Neural cell (in vitro differentiated cells): ENCODE measurements at regions not wholly inside any gene's neighbourhood (a gene's known extent, or its start where the extent isn't known, plus 50 kb on each side); places are given as distances from the start of the nearest gene placed in this dataset.

Source experiments
- H2AFZ ChIP-seq: fragments of 200-600, 300-800 bp; sonication (generic), shearing (Covaris generic); 2 replicates; pipeline ENCODE4 v1.6.0; 2014; ENCODE audit warnings: low read depth, mild to moderate bottlenecking, antibody characterized with exemption, low read length, moderate library complexity
- H3F3A ChIP-seq: fragments of 200-600 bp; shearing (Covaris generic); 2 replicates; pipeline ENCODE4 v1.6.1; 2016; ENCODE audit warnings: mild to moderate bottlenecking, moderate library complexity, mixed read lengths, antibody characterized with exemption, low read length; ENCODE audit not compliant: insufficient read depth, poor library complexity, severe bottlenecking
- H3K27ac ChIP-seq: fragments of 200-600, 300-800 bp; sonication (generic), shearing (Covaris generic); 2 replicates; pipeline ENCODE4 v1.5.1; 2014; ENCODE audit warnings: mild to moderate bottlenecking, low read length, moderate library complexity
- H3K27me3 ChIP-seq: fragments of 300-800, 200-600 bp; sonication (generic), shearing (Covaris generic); 2 replicates; pipeline ENCODE4 v1.6.0; 2014; ENCODE audit warnings: mild to moderate bottlenecking, low read depth, low read length, moderate library complexity; ENCODE audit not compliant: insufficient read depth
- H3K36me3 ChIP-seq: fragments of 300-800, 200-600 bp; sonication (generic), shearing (Covaris generic); 2 replicates; pipeline ENCODE4 v1.5.1; 2014; ENCODE audit warnings: mild to moderate bottlenecking, antibody characterized with exemption, low read length, moderate library complexity; ENCODE audit not compliant: insufficient read depth
- H3K4me2 ChIP-seq: fragments of 300-800, 200-600 bp; sonication (generic), shearing (Covaris generic); 2 replicates; pipeline ENCODE4 v1.6.0; 2014; ENCODE audit warnings: mild to moderate bottlenecking, low read length
- H3K4me3 ChIP-seq: fragments of 300-800, 200-600 bp; sonication (generic), shearing (Covaris generic); 2 replicates; pipeline ENCODE4 v1.5.1; 2014; ENCODE audit warnings: mild to moderate bottlenecking, low read length, moderate library complexity
- H3K79me2 ChIP-seq: fragments of 200-600 bp; shearing (Covaris generic); replicated peaks from 2 replicates; pipeline ENCODE4 v1.6.0; 2014; ENCODE audit warnings: mild to moderate bottlenecking, low read length, moderate library complexity; ENCODE audit not compliant: insufficient read depth
- H3K9ac ChIP-seq: fragments of 300-800, 200-600 bp; sonication (generic), shearing (Covaris generic); 2 replicates; pipeline ENCODE4 v1.6.1; 2016; ENCODE audit warnings: mild to moderate bottlenecking, low read length, mixed read lengths
- H3K9me2 ChIP-seq: fragments of 200-600 bp; shearing (Covaris generic); 2 replicates; pipeline ENCODE4 v1.6.1; 2016; ENCODE audit warnings: mild to moderate bottlenecking, low read length, mixed read lengths; ENCODE audit not compliant: insufficient read depth
- H3K9me3 ChIP-seq: fragments of 200-600, 300-800 bp; sonication (generic), shearing (Covaris generic); 2 replicates; pipeline ENCODE4 v1.6.1; 2016; ENCODE audit warnings: mild to moderate bottlenecking, mixed run types, low read length, moderate library complexity, mixed read lengths
- H4K20me1 ChIP-seq: fragments of 200-600 bp; shearing (Covaris generic); 2 replicates; pipeline ENCODE4 v1.6.1; 2016; ENCODE audit warnings: mild to moderate bottlenecking, mixed run types; ENCODE audit not compliant: insufficient read depth
- EP300 ChIP-seq: fragments of 450-650 bp; conservative IDR thresholded peaks from 2 replicates; pipeline ENCODE4 v1.6.1; 2014; ENCODE audit warnings: antibody characterized with exemption, mild to moderate bottlenecking, moderate library complexity; ENCODE audit not compliant: poor library complexity, severe bottlenecking
- EZH2 ChIP-seq: fragments of 200-600, 300-800 bp; shearing (Covaris generic), sonication (generic); IDR thresholded peaks from 2 replicates; pipeline ENCODE4 v1.6.1; 2014; ENCODE audit warnings: antibody characterized with exemption, low read length, borderline replicate concordance, mild to moderate bottlenecking; ENCODE audit not compliant: insufficient read depth, poor library complexity, severe bottlenecking
- MXI1 ChIP-seq: fragments of 450-650 bp; conservative IDR thresholded peaks from 2 replicates; pipeline ENCODE4 v1.6.1; 2014; ENCODE audit warnings: antibody characterized with exemption, mild to moderate bottlenecking; ENCODE audit not compliant: poor library complexity, severe bottlenecking
- POLR2AphosphoS5 ChIP-seq: IDR thresholded peaks from 2 replicates; pipeline ENCODE4 v1.6.1; 2012
- RAD21 ChIP-seq: fragments of 450-650 bp; conservative IDR thresholded peaks from 2 replicates; pipeline ENCODE4 v1.6.1; 2014; ENCODE audit warnings: antibody characterized with exemption, mild to moderate bottlenecking, moderate library complexity
- SMC3 ChIP-seq: fragments of 450-650 bp; conservative IDR thresholded peaks from 2 replicates; pipeline ENCODE4 v1.6.1; 2014; ENCODE audit warnings: antibody characterized with exemption, mild to moderate bottlenecking, moderate library complexity; ENCODE audit not compliant: poor library complexity
- TAF1 ChIP-seq: IDR thresholded peaks from 2 replicates; pipeline ENCODE4 v1.6.1; 2012; ENCODE audit warnings: low read depth
- TF ChIP-seq, protein P1 (sequence below): IDR thresholded peaks from 2 replicates; pipeline ENCODE4 v1.6.1; 2012; ENCODE audit warnings: borderline replicate concordance
- TF ChIP-seq, protein P2 (sequence below): fragments of 450-650 bp; IDR thresholded peaks from 2 replicates; pipeline ENCODE4 v1.5.1; 2014; ENCODE audit warnings: antibody characterized with exemption, mild to moderate bottlenecking, moderate library complexity; ENCODE audit not compliant: poor library complexity, severe bottlenecking

DNA sequence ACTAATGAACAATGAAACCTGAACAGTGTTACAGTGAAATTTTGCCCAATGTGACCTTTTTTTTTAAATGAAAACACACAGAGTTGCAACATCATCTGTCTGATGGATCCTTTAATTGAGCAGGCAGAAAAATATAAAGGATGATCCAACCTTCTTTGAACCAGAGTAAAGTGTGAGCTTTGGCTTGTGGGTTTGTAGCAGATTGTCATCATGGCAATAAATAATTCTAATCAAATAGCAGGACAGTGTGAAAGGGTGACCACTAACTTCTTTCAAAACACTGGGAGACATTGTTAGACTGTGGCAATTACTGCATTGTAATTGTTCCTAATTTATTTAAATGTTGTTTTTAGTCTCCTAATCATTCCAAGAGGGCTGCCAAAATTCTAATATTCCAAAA, 197.2 kb downstream of the CHD9NB start:
- H3F3A ChIP-seq = no peaks in the 10 kb centered on the region
- no peak overlapping the region for H3K4me2 ChIP-seq
- H3K36me3 ChIP-seq = no peaks in the 10 kb centered on the region
- H3K9ac ChIP-seq = no peak overlapping the region
- no peaks in the 10 kb centered on the region for H3K9me2 ChIP-seq
- no peak overlapping the region for H2AFZ ChIP-seq
- H3K9me3 ChIP-seq = peaks cover 4% of the 10 kb centered on the region
- no peaks in the 10 kb centered on the region for H4K20me1 ChIP-seq
- no peaks in the 10 kb centered on the region for H3K27me3 ChIP-seq
- TF ChIP-seq TAF1 (no peak), POLR2AphosphoS5 (no peak), MXI1 (no peak), RAD21 (no peak), EP300 (no peak), SMC3 (no peak)
- TF ChIP-seq, protein P1, sequence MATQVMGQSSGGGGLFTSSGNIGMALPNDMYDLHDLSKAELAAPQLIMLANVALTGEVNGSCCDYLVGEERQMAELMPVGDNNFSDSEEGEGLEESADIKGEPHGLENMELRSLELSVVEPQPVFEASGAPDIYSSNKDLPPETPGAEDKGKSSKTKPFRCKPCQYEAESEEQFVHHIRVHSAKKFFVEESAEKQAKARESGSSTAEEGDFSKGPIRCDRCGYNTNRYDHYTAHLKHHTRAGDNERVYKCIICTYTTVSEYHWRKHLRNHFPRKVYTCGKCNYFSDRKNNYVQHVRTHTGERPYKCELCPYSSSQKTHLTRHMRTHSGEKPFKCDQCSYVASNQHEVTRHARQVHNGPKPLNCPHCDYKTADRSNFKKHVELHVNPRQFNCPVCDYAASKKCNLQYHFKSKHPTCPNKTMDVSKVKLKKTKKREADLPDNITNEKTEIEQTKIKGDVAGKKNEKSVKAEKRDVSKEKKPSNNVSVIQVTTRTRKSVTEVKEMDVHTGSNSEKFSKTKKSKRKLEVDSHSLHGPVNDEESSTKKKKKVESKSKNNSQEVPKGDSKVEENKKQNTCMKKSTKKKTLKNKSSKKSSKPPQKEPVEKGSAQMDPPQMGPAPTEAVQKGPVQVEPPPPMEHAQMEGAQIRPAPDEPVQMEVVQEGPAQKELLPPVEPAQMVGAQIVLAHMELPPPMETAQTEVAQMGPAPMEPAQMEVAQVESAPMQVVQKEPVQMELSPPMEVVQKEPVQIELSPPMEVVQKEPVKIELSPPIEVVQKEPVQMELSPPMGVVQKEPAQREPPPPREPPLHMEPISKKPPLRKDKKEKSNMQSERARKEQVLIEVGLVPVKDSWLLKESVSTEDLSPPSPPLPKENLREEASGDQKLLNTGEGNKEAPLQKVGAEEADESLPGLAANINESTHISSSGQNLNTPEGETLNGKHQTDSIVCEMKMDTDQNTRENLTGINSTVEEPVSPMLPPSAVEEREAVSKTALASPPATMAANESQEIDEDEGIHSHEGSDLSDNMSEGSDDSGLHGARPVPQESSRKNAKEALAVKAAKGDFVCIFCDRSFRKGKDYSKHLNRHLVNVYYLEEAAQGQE = no peak
- TF ChIP-seq, protein P2, sequence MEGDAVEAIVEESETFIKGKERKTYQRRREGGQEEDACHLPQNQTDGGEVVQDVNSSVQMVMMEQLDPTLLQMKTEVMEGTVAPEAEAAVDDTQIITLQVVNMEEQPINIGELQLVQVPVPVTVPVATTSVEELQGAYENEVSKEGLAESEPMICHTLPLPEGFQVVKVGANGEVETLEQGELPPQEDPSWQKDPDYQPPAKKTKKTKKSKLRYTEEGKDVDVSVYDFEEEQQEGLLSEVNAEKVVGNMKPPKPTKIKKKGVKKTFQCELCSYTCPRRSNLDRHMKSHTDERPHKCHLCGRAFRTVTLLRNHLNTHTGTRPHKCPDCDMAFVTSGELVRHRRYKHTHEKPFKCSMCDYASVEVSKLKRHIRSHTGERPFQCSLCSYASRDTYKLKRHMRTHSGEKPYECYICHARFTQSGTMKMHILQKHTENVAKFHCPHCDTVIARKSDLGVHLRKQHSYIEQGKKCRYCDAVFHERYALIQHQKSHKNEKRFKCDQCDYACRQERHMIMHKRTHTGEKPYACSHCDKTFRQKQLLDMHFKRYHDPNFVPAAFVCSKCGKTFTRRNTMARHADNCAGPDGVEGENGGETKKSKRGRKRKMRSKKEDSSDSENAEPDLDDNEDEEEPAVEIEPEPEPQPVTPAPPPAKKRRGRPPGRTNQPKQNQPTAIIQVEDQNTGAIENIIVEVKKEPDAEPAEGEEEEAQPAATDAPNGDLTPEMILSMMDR = no peak
- H3K27ac ChIP-seq = no peak overlapping the region
- no peaks in the 10 kb centered on the region for H3K79me2 ChIP-seq
- H3K4me3 ChIP-seq = no peak overlapping the region

DNA sequence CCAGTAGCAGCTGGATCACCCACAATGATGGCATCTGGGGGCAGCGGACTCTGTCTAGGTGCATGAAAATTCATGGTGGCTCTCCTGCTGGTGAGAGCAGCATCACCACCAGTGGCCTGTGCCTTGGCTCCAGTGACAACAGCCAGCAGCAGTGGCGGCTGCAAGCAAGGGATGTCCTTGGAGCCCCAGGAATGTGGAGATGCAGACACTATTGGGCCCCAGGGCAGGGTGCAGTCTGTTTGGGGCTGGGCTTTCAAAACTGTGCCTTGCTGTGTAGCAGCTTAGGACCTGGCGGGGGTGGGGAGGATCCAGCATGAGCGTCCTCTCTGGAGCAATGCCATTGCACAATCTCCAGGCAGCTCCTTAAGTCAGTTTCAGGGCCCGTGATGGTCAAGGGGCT, 199.7 kb downstream of the CHD9NB start:
- Histone ChIP-seq H3K4me3 (no peak overlapping the region), H2AFZ (no peak overlapping the region), H3K79me2 (no peaks in the 10 kb centered on the region), H3K9me3 (peaks cover 4% of the 10 kb centered on the region), H3F3A (no peaks in the 10 kb centered on the region), H3K9ac (no peak overlapping the region), H3K27me3 (no peaks in the 10 kb centered on the region), H3K27ac (no peak overlapping the region), H3K4me2 (no peak overlapping the region), H3K9me2 (no peaks in the 10 kb centered on the region), H3K36me3 (no peaks in the 10 kb centered on the region), H4K20me1 (no peaks in the 10 kb centered on the region)
- no peak for TF ChIP-seq EZH2
- TF ChIP-seq, protein P1 = no peak
- no peak for TF ChIP-seq SMC3
- no peak for TF ChIP-seq TAF1
- TF ChIP-seq EP300 = no peak
- no peak for TF ChIP-seq RAD21
- TF ChIP-seq, protein P2 = no peak
- TF ChIP-seq MXI1 = no peak
- no peak for TF ChIP-seq POLR2AphosphoS5
